ENCODE measurements at regions not wholly inside any gene's neighbourhood (a gene's known extent, or its start where the extent isn't known, plus 50 kb on each side); places are given as distances from the start of the nearest gene placed in this dataset.

DNA sequence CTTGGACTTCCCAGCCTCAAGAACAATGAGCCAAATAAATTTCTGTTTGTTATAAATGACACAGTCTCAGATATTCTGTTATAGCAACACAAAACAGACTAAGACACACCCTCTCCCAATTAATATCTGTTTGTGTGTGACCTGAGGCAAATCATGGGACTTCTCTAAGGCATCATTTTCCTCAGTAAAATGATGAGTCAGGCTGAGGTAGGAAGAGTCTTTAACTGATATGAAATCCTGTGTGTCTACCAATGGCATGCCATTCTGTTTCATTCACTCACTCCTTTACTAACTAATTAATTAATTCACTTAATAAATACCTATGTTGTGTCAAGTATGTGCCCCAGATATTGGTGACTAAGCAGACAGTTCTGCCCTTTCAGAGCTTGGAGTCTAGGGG, 258.4 kb upstream of the CRY1 start:
- TF ChIP-seq, protein P1, sequence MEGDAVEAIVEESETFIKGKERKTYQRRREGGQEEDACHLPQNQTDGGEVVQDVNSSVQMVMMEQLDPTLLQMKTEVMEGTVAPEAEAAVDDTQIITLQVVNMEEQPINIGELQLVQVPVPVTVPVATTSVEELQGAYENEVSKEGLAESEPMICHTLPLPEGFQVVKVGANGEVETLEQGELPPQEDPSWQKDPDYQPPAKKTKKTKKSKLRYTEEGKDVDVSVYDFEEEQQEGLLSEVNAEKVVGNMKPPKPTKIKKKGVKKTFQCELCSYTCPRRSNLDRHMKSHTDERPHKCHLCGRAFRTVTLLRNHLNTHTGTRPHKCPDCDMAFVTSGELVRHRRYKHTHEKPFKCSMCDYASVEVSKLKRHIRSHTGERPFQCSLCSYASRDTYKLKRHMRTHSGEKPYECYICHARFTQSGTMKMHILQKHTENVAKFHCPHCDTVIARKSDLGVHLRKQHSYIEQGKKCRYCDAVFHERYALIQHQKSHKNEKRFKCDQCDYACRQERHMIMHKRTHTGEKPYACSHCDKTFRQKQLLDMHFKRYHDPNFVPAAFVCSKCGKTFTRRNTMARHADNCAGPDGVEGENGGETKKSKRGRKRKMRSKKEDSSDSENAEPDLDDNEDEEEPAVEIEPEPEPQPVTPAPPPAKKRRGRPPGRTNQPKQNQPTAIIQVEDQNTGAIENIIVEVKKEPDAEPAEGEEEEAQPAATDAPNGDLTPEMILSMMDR (IDR thresholded peaks at IDR 0.05; ENCODE audit: insufficient read depth, low read length) = no peak
- TF ChIP-seq, protein P2, sequence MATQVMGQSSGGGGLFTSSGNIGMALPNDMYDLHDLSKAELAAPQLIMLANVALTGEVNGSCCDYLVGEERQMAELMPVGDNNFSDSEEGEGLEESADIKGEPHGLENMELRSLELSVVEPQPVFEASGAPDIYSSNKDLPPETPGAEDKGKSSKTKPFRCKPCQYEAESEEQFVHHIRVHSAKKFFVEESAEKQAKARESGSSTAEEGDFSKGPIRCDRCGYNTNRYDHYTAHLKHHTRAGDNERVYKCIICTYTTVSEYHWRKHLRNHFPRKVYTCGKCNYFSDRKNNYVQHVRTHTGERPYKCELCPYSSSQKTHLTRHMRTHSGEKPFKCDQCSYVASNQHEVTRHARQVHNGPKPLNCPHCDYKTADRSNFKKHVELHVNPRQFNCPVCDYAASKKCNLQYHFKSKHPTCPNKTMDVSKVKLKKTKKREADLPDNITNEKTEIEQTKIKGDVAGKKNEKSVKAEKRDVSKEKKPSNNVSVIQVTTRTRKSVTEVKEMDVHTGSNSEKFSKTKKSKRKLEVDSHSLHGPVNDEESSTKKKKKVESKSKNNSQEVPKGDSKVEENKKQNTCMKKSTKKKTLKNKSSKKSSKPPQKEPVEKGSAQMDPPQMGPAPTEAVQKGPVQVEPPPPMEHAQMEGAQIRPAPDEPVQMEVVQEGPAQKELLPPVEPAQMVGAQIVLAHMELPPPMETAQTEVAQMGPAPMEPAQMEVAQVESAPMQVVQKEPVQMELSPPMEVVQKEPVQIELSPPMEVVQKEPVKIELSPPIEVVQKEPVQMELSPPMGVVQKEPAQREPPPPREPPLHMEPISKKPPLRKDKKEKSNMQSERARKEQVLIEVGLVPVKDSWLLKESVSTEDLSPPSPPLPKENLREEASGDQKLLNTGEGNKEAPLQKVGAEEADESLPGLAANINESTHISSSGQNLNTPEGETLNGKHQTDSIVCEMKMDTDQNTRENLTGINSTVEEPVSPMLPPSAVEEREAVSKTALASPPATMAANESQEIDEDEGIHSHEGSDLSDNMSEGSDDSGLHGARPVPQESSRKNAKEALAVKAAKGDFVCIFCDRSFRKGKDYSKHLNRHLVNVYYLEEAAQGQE (IDR thresholded peaks at IDR 0.05; ENCODE audit: insufficient replicate concordance, low read depth) = no peak

All from HL-60 (cell line).